HepG2 (cell line): ENCODE measurements at regions not wholly inside any gene's neighbourhood (a gene's known extent, or its start where the extent isn't known, plus 50 kb on each side); places are given as distances from the start of the nearest gene placed in this dataset.

ENCODE experiments used
- ATAC-seq: fragments of 200-7000 bp; cut with Tn5 transposase; 3 replicates; pipeline ENCODE4 v1.9.1; 2020; ENCODE audit warnings: mild to moderate bottlenecking, moderate library complexity
- BruUV-seq: library from RNA; stranded (reverse); fragments of 400-500 nt; replicated peaks from 2 replicates; lab custom pipeline; 2021; lab: Mats Ljungman, UMichigan
- CTCF ChIA-PET: fragments of 300-600 bp; formaldehyde crosslinking; extraction: SDS; loops from one replicate; lab custom pipeline; 2021; ENCODE audit warnings: low total read pairs, inconsistent platforms, low intra/inter-chr PET ratio; lab: Yijun Ruan, JAX
- POLR2A ChIA-PET: fragments of 350-600 bp; sonication (Branson Sonifier 250); formaldehyde crosslinking; loops from one replicate; lab custom pipeline; 2020; ENCODE audit warnings: antibody characterized with exemption, inconsistent platforms; lab: Yijun Ruan, JAX
- DNase-seq: peaks from one replicate; pipeline ENCODE4 v3.0.0-alpha.2; 2015; ENCODE audit warnings: low spot score
- FAIRE-seq: peaks from 3 replicates; lab custom pipeline; 2011; peaks lifted over from hg19 to GRCh38; lab: Jason Lieb, UNC
- H2AFZ ChIP-seq: one replicate; pipeline ENCODE4 v1.6.1; 2011; ENCODE audit warnings: low read length, inconsistent platforms
- H3K27ac ChIP-seq: fragments of 300-600 bp; 3 replicates; pipeline ENCODE4 v1.8.0; 2011; ENCODE audit warnings: mixed run types, mild to moderate bottlenecking, mixed read lengths, low read length, inconsistent platforms; ENCODE audit not compliant: insufficient read depth; ENCODE audit errors: extremely low read length
- H3K27me3 ChIP-seq, 2 experiments: fragments of 200-600 bp in 1 of 2; 2 replicates in 1 of 2; 3 replicates in 1 of 2; pipeline versions ENCODE4 v1.6.0 to v1.8.0; 2011; ENCODE audit warnings: low read length in 2 of 2, mild to moderate bottlenecking in 2 of 2, moderate library complexity in 2 of 2, inconsistent platforms in 1 of 2; ENCODE audit not compliant: insufficient read depth in 2 of 2, control insufficient read depth in 1 of 2
- H3K36me3 ChIP-seq, 2 experiments: fragments of 200-600 bp in 1 of 2; replicated peaks in 1 of 2; 2 replicates in 1 of 2; 3 replicates in 1 of 2; pipeline versions ENCODE4 v1.5.1 to v1.8.0; 2011; ENCODE audit warnings: low read length in 2 of 2, inconsistent platforms in 1 of 2; ENCODE audit not compliant: insufficient read depth in 2 of 2, control insufficient read depth in 1 of 2
- H3K4me1 ChIP-seq: 2 replicates; pipeline ENCODE4 v1.5.1; 2012; ENCODE audit warnings: low read length, inconsistent platforms; ENCODE audit not compliant: insufficient read depth
- H3K4me2 ChIP-seq: 2 replicates; pipeline ENCODE4 v1.6.0; 2011; ENCODE audit warnings: low read depth, low read length, inconsistent platforms
- H3K4me3 ChIP-seq, 3 experiments: fragments of 200-600 bp in 1 of 3; sonication (generic), shearing (Covaris generic) in 1 of 3; replicated peaks in 1 of 3; 2 replicates each; pipeline ENCODE4 v1.5.1; 2011 to 2016; ENCODE audit warnings: low read length in 3 of 3, inconsistent platforms in 2 of 3, low read depth in 2 of 3, mild to moderate bottlenecking in 2 of 3, control low read depth in 1 of 3, mixed read lengths in 1 of 3; ENCODE audit not compliant: insufficient read depth in 1 of 3
- H3K79me2 ChIP-seq: one replicate; pipeline ENCODE4 v1.6.1; 2011; ENCODE audit warnings: low read length, inconsistent platforms; ENCODE audit not compliant: insufficient read depth
- H3K9ac ChIP-seq: 2 replicates; pipeline ENCODE4 v1.6.0; 2011; ENCODE audit warnings: mild to moderate bottlenecking, low read depth, low read length, inconsistent platforms; ENCODE audit not compliant: insufficient read depth
- H3K9me3 ChIP-seq: 2 replicates; pipeline ENCODE4 v1.5.1; 2012; ENCODE audit warnings: mild to moderate bottlenecking, low read length
- H4K20me1 ChIP-seq: 2 replicates; pipeline ENCODE4 v1.6.0; 2011; ENCODE audit warnings: inconsistent platforms, mild to moderate bottlenecking, low read length, moderate library complexity; ENCODE audit not compliant: insufficient read depth
- ATF3 ChIP-seq: sonication (generic); formaldehyde crosslinking; IDR thresholded peaks from 2 replicates; pipeline ENCODE4 v1.4.0; 2020; ENCODE audit warnings: missing genetic modification reagents
- ATF5 ChIP-seq: sonication (generic); formaldehyde crosslinking; IDR thresholded peaks from 2 replicates; pipeline ENCODE4 v1.4.0; 2020; ENCODE audit warnings: mild to moderate bottlenecking, low read depth, missing genetic modification reagents
- GRHL1 ChIP-seq: sonication (generic); formaldehyde crosslinking; conservative IDR thresholded peaks from 2 replicates; pipeline ENCODE4 v1.8.0; 2022; ENCODE audit warnings: missing genetic modification reagents
- HOXA5 ChIP-seq: sonication (generic); formaldehyde crosslinking; IDR thresholded peaks from 2 replicates; pipeline ENCODE4 v1.4.0; 2020; ENCODE audit warnings: missing genetic modification reagents
- MAX ChIP-seq: IDR thresholded peaks from 2 replicates; pipeline ENCODE4 v1.6.1; 2012; ENCODE audit warnings: inconsistent platforms
- MLLT10 ChIP-seq: sonication (generic); formaldehyde crosslinking; IDR thresholded peaks from 2 replicates; pipeline ENCODE4 v1.4.0; 2020; ENCODE audit warnings: missing genetic modification reagents
- MYNN ChIP-seq: sonication (generic); formaldehyde crosslinking; IDR thresholded peaks from 2 replicates; pipeline ENCODE4 v1.4.0; 2020; ENCODE audit warnings: mild to moderate bottlenecking, low read depth, missing genetic modification reagents
- NR2F1 ChIP-seq, 2 experiments: fragments of 450-650 bp in 1 of 2; formaldehyde crosslinking in 1 of 2; IDR thresholded peaks; 2 replicates each; pipeline versions ENCODE4 v1.5.0 to v1.6.1; 2016 to 2020; ENCODE audit warnings: mild to moderate bottlenecking in 1 of 2, missing compliant biosample characterization in 1 of 2, missing genetic modification reagents in 1 of 2, moderate library complexity in 1 of 2
- SALL1 ChIP-seq: sonication (generic); formaldehyde crosslinking; IDR thresholded peaks from 2 replicates; pipeline ENCODE4 v1.8.0; 2022; ENCODE audit warnings: mild to moderate bottlenecking, missing genetic modification reagents
- SP140L ChIP-seq: sonication (generic); formaldehyde crosslinking; IDR thresholded peaks from 2 replicates; pipeline ENCODE4 v1.4.0; 2020; ENCODE audit warnings: missing genetic modification reagents, borderline replicate concordance
- TRAFD1 ChIP-seq: sonication (generic); formaldehyde crosslinking; IDR thresholded peaks from 2 replicates; pipeline ENCODE4 v1.5.1; 2020; ENCODE audit warnings: missing genetic modification reagents, mild to moderate bottlenecking, borderline replicate concordance
- ZNF17 ChIP-seq: sonication (generic); formaldehyde crosslinking; IDR thresholded peaks from 2 replicates; pipeline ENCODE4 v1.5.0; 2020; ENCODE audit warnings: mild to moderate bottlenecking, missing genetic modification reagents
- ZNF562 ChIP-seq: sonication (generic); formaldehyde crosslinking; IDR thresholded peaks from 2 replicates; pipeline ENCODE4 v1.8.0; 2022; ENCODE audit warnings: missing genetic modification reagents, borderline replicate concordance
- ZNF816 ChIP-seq: sonication (generic); formaldehyde crosslinking; IDR thresholded peaks from 2 replicates; pipeline ENCODE4 v1.8.0; 2022; ENCODE audit warnings: missing genetic modification reagents, mild to moderate bottlenecking, borderline replicate concordance
- ZNF879 ChIP-seq: sonication (generic); formaldehyde crosslinking; IDR thresholded peaks from 2 replicates; pipeline ENCODE4 v1.8.1; 2023; ENCODE audit warnings: missing genetic modification reagents
- ZSCAN29 ChIP-seq: sonication (generic); formaldehyde crosslinking; conservative IDR thresholded peaks from 2 replicates; pipeline ENCODE4 v1.4.0; 2020; ENCODE audit warnings: mild to moderate bottlenecking, missing genetic modification reagents
- WGBS: methylation state at CpG from one replicate; pipeline ENCODE4 v1.1.6; 2017; ENCODE audit warnings: low lambda C conversion rate; 5-methylcytosine and 5-hydroxymethylcytosine counted together
- in situ Hi-C: cut with HindIII; loops from 2 replicates; pipeline ENCODE4 v1.10.0; 2017; ENCODE audit warnings: low pct_unique_long_range_greater_than_20kb; ENCODE audit not compliant: extremely low pct_ligation_motif_present
- intact Hi-C: fragments of 100-400 bp; cut with micrococcal nuclease; formaldehyde crosslinking; loops from one replicate; pipeline ENCODE4 v1.10.0; 2022; ENCODE audit not compliant: unreplicated experiment

GRCh38 chr5:29175774-29176173, 2017.7 kb upstream of the CDH6 start:
- DNase-seq (no peak), FAIRE-seq (no peak), ATAC-seq (no peak)
- H3K9me3 ChIP-seq: no peaks in the 10 kb centered on the region
- ChIA-PET CTCF (no interaction called here), POLR2A (no interaction called here)
- H3K9ac ChIP-seq: no peak overlapping the region
- no peak overlapping the region for H2AFZ ChIP-seq
- no peaks in the 10 kb centered on the region for H3K36me3 ChIP-seq
- no peak for TF ChIP-seq NR2F1 (CRISPR knock-in tag; IDR thresholded peaks at IDR 0.05)
- no peak for TF ChIP-seq MLLT10 (CRISPR knock-in tag)
- no peak for TF ChIP-seq ATF5 (CRISPR knock-in tag)
- no peak for TF ChIP-seq SP140L (CRISPR knock-in tag)
- no peak for TF ChIP-seq ZNF562
- TF ChIP-seq GRHL1 (CRISPR knock-in tag): no peak
- intact Hi-C loops: no loop called here
- H3K4me2 ChIP-seq: no peak overlapping the region
- no peak overlapping the region for H3K4me3 ChIP-seq
- H3K4me1 ChIP-seq: no peaks in the 10 kb centered on the region
- WGBS: 5% methylated on average over 1 of the region's 1 CpG
- in situ Hi-C loops: no loop called here
- H3K27ac ChIP-seq: no peak overlapping the region
- no peaks in the 10 kb centered on the region for H3K79me2 ChIP-seq
- BruUV-seq: no TSS peak
- no peaks in the 10 kb centered on the region; a peak in 1 of 5 replicates for H3K27me3 ChIP-seq
- no peaks in the 10 kb centered on the region for H4K20me1 ChIP-seq

- no peak for FAIRE-seq
- H3K36me3 ChIP-seq: no peaks in the 10 kb centered on the region
- H3K79me2 ChIP-seq: no peaks in the 10 kb centered on the region
- intact Hi-C loops: no loop called here
- in situ Hi-C loops: no loop called here
- no peak overlapping the region for H3K4me3 ChIP-seq
- DNase-seq: no peak
- H2AFZ ChIP-seq: no peak overlapping the region
- no peaks in the 10 kb centered on the region for H4K20me1 ChIP-seq
- CTCF ChIA-PET: no interaction called here
- H3K4me2 ChIP-seq: no peak overlapping the region
- no peaks in the 10 kb centered on the region for H3K9me3 ChIP-seq
- POLR2A ChIA-PET: no interaction called here
- no peaks in the 10 kb centered on the region for H3K4me1 ChIP-seq
- no peak for ATAC-seq
- WGBS: 10% methylated on average over 1 of the region's 1 CpG
- no peak overlapping the region for H3K9ac ChIP-seq
- BruUV-seq: no TSS peak
- H3K27ac ChIP-seq: no peak overlapping the region
- no peaks in the 10 kb centered on the region; a peak in 1 of 5 replicates for H3K27me3 ChIP-seq
- TF ChIP-seq ZSCAN29 (CRISPR knock-in tag): no peak
- no peak for TF ChIP-seq ZNF17 (CRISPR knock-in tag)
- TF ChIP-seq ATF3 (CRISPR knock-in tag): no peak
- no peak for TF ChIP-seq HOXA5 (CRISPR knock-in tag)
- no peak for TF ChIP-seq MAX
- TF ChIP-seq MYNN (CRISPR knock-in tag): no peak
- no peak for TF ChIP-seq ZNF816
- no peak for TF ChIP-seq TRAFD1 (CRISPR knock-in tag)
- no peak for TF ChIP-seq SALL1 (CRISPR knock-in tag)
- TF ChIP-seq ZNF879 (CRISPR knock-in tag): no peak
These were observed 2022.9 kb upstream of the CDH6 start for GRCh38 chr5:29170599-29170998.
